H9 (cell line): ENCODE measurements at regions not wholly inside any gene's neighbourhood (a gene's known extent, or its start where the extent isn't known, plus 50 kb on each side); places are given as distances from the start of the nearest gene placed in this dataset.

ENCODE experiments used
- DNase-seq: peaks from one replicate; pipeline ENCODE4 v3.0.0-alpha.2; 2017
- H2AFZ ChIP-seq: one replicate; pipeline ENCODE4 v1.6.1; 2013; ENCODE audit warnings: mild to moderate bottlenecking, low read length, control low read depth, moderate library complexity
- H2AK5ac ChIP-seq: 2 replicates; pipeline ENCODE4 v1.6.1; 2013; ENCODE audit warnings: low read length, control low read depth, mixed read lengths; ENCODE audit not compliant: insufficient read length
- H2BK120ac ChIP-seq: one replicate; pipeline ENCODE4 v1.6.1; 2013; ENCODE audit warnings: low read depth, mild to moderate bottlenecking, low read length, control low read depth, inconsistent platforms; ENCODE audit not compliant: poor library complexity, severe bottlenecking
- H2BK12ac ChIP-seq: 2 replicates; pipeline ENCODE4 v1.6.1; 2013; ENCODE audit warnings: low read length, control low read depth, mixed read lengths, low read depth; ENCODE audit not compliant: insufficient read length
- H2BK15ac ChIP-seq: 2 replicates; pipeline ENCODE4 v1.6.1; 2013; ENCODE audit warnings: low read depth, low read length, control low read depth
- H2BK20ac ChIP-seq: one replicate; pipeline ENCODE4 v1.6.1; 2013; ENCODE audit warnings: low read depth, mild to moderate bottlenecking, low read length, control low read depth, inconsistent platforms; ENCODE audit not compliant: poor library complexity, severe bottlenecking
- H2BK5ac ChIP-seq: 2 replicates; pipeline ENCODE4 v1.6.1; 2013; ENCODE audit warnings: low read length, control low read depth, mixed read lengths; ENCODE audit not compliant: insufficient read length
- H3K14ac ChIP-seq: 2 replicates; pipeline ENCODE4 v1.6.1; 2013; ENCODE audit warnings: low read length, control low read depth; ENCODE audit not compliant: insufficient read depth
- H3K18ac ChIP-seq: 2 replicates; pipeline ENCODE4 v1.6.1; 2013; ENCODE audit warnings: low read depth, mild to moderate bottlenecking, mixed read lengths, low read length, control low read depth; ENCODE audit not compliant: insufficient read length
- H3K23ac ChIP-seq: 2 replicates; pipeline ENCODE4 v1.6.1; 2013; ENCODE audit warnings: low read length, control low read depth, mixed read lengths, low read depth; ENCODE audit not compliant: insufficient read length
- H3K23me2 ChIP-seq: 2 replicates; pipeline ENCODE4 v1.6.1; 2013; ENCODE audit warnings: low read depth, mild to moderate bottlenecking, mixed read lengths, low read length, control low read depth; ENCODE audit not compliant: insufficient read length, poor library complexity, severe bottlenecking
- H3K27ac ChIP-seq: 2 replicates; pipeline ENCODE4 v1.5.1; 2013; ENCODE audit warnings: low read length, control low read depth, mixed read lengths, low read depth; ENCODE audit not compliant: insufficient read length
- H3K27me3 ChIP-seq: 2 replicates; pipeline ENCODE4 v1.6.1; 2013; ENCODE audit warnings: low read length, control low read depth, inconsistent platforms; ENCODE audit not compliant: insufficient read depth
- H3K4ac ChIP-seq: 2 replicates; pipeline ENCODE4 v1.6.1; 2013; ENCODE audit warnings: low read depth, mild to moderate bottlenecking, control low read depth, inconsistent platforms, low read length, moderate library complexity
- H3K4me1 ChIP-seq: 2 replicates; pipeline ENCODE4 v1.6.1; 2013; ENCODE audit warnings: low read length, control low read depth, inconsistent platforms; ENCODE audit not compliant: insufficient read depth
- H3K4me2 ChIP-seq: 2 replicates; pipeline ENCODE4 v1.6.1; 2013; ENCODE audit warnings: low read length, control low read depth, mixed read lengths; ENCODE audit not compliant: insufficient read length, insufficient read depth
- H3K56ac ChIP-seq: 2 replicates; pipeline ENCODE4 v1.6.1; 2013; ENCODE audit warnings: low read depth, mild to moderate bottlenecking, mixed read lengths, low read length, control low read depth; ENCODE audit not compliant: insufficient read length
- H3K79me1 ChIP-seq: 2 replicates; pipeline ENCODE4 v1.6.1; 2013; ENCODE audit warnings: low read depth, mild to moderate bottlenecking, moderate library complexity, low read length, control low read depth, inconsistent platforms; ENCODE audit not compliant: insufficient read depth, poor library complexity, severe bottlenecking
- H3K79me2 ChIP-seq: 2 replicates; pipeline ENCODE4 v1.6.1; 2013; ENCODE audit warnings: low read length, control low read depth, inconsistent platforms; ENCODE audit not compliant: insufficient read depth
- H3K9ac ChIP-seq: 2 replicates; pipeline ENCODE4 v1.6.1; 2013; ENCODE audit warnings: low read length, control low read depth, mixed read lengths; ENCODE audit not compliant: insufficient read length; ENCODE audit errors: extremely low read depth
- H3K9me3 ChIP-seq: one replicate; pipeline ENCODE4 v1.6.1; 2013; ENCODE audit warnings: low read depth, low read length, inconsistent platforms; ENCODE audit not compliant: control insufficient read depth
- H3T11ph ChIP-seq: one replicate; pipeline ENCODE4 v1.6.1; 2013; ENCODE audit warnings: mild to moderate bottlenecking, low read length, control low read depth, inconsistent platforms
- H4K20me1 ChIP-seq: one replicate; pipeline ENCODE4 v1.6.1; 2013; ENCODE audit not compliant: control insufficient read depth, insufficient read length, insufficient read depth
- H4K5ac ChIP-seq: 2 replicates; pipeline ENCODE4 v1.6.1; 2013; ENCODE audit warnings: low read depth, mild to moderate bottlenecking, mixed read lengths, low read length, control low read depth; ENCODE audit not compliant: insufficient read length
- H4K8ac ChIP-seq: replicated peaks from 2 replicates; pipeline ENCODE4 v1.6.1; 2013; ENCODE audit warnings: low read length, control low read depth, mixed read lengths, low read depth; ENCODE audit not compliant: insufficient read length
- H4K91ac ChIP-seq: 2 replicates; pipeline ENCODE4 v1.6.1; 2013; ENCODE audit warnings: low read depth, mild to moderate bottlenecking, moderate library complexity, mixed read lengths, low read length, control low read depth; ENCODE audit not compliant: insufficient read length
- H3K27ac Mint-ChIP-seq, 3 experiments: 2 replicates in 2 of 3; 3 replicates in 1 of 3; pipeline ENCODE4 v1.8.0; 2020 to 2021; ENCODE audit warnings: mixed read lengths in 3 of 3, mild to moderate bottlenecking in 1 of 3, moderate library complexity in 1 of 3
- H3K27me3 Mint-ChIP-seq: 2 replicates; pipeline ENCODE4 v1.8.0; 2021; ENCODE audit warnings: low read depth, mild to moderate bottlenecking, moderate library complexity, mixed read lengths
- H3K36me3 Mint-ChIP-seq, 3 experiments: 2 replicates in 2 of 3; 3 replicates in 1 of 3; pipeline ENCODE4 v1.8.0; 2020 to 2021; ENCODE audit warnings: low read depth in 3 of 3, mixed read lengths in 3 of 3; ENCODE audit not compliant: insufficient read depth in 1 of 3
- H3K4me1 Mint-ChIP-seq, 2 experiments: 2 replicates each; pipeline ENCODE4 v1.8.0; 2020; ENCODE audit warnings: mixed read lengths in 2 of 2
- H3K4me3 Mint-ChIP-seq, 2 experiments: 2 replicates in 1 of 2; 3 replicates in 1 of 2; pipeline ENCODE4 v1.8.0; 2020 to 2021; ENCODE audit warnings: mild to moderate bottlenecking in 2 of 2, mixed read lengths in 2 of 2, moderate library complexity in 1 of 2
- H3K9me3 Mint-ChIP-seq, 2 experiments: 2 replicates in 1 of 2; 3 replicates in 1 of 2; pipeline ENCODE4 v1.8.0; 2020; ENCODE audit warnings: mild to moderate bottlenecking in 2 of 2, mixed read lengths in 2 of 2, moderate library complexity in 1 of 2
- CTCF ChIP-seq: fragments of 200-600 bp; sonication (generic); conservative IDR thresholded peaks from 3 replicates; pipeline ENCODE4 v1.8.0; 2021; ENCODE audit warnings: antibody characterized with exemption, mild to moderate bottlenecking
- WGBS: extraction: QIAGEN DNeasy Blood & Tissue Kit; methylation state at CpG from one replicate; pipeline ENCODE4 v1.1.7; 2013; ENCODE audit warnings: missing lambda C conversion rate, low lambda C conversion rate, mixed read lengths; ENCODE audit not compliant: insufficient read length; ENCODE audit errors: extremely low coverage; 5-methylcytosine and 5-hydroxymethylcytosine counted together

- H3K4me3 Mint-ChIP-seq: no peak overlapping the region
- Histone ChIP-seq H2AK5ac (no peak overlapping the region), H4K20me1 (no peaks in the 10 kb centered on the region), H3K79me1 (no peaks in the 10 kb centered on the region), H3T11ph (no peak overlapping the region), H3K9ac (no peak overlapping the region), H3K4me2 (no peak overlapping the region), H2AFZ (no peak overlapping the region), H2BK15ac (no peak overlapping the region), H4K5ac (no peak overlapping the region), H2BK20ac (no peak overlapping the region), H3K27me3 (no peaks in the 10 kb centered on the region), H2BK12ac (no peak overlapping the region), H2BK5ac (no peak overlapping the region), H3K23me2 (no peaks in the 10 kb centered on the region), H3K27ac (no peak overlapping the region), H3K23ac (no peak overlapping the region), H3K79me2 (no peaks in the 10 kb centered on the region), H2BK120ac (no peak overlapping the region), H3K9me3 (no peaks in the 10 kb centered on the region), H3K56ac (no peak overlapping the region), H4K8ac (no peak overlapping the region), H3K14ac (no peak overlapping the region), H3K4ac (no peak overlapping the region), H4K91ac (no peak overlapping the region), H3K18ac (no peak overlapping the region), H3K4me1 (no peaks in the 10 kb centered on the region)
- peaks cover 0 to 3% of the 10 kb centered on the region in 2 experiments; a peak in 4 of 5 replicates for H3K9me3 Mint-ChIP-seq
- H3K27ac Mint-ChIP-seq: no peak overlapping the region
- no peaks in the 10 kb centered on the region for H3K36me3 Mint-ChIP-seq
- no peaks in the 10 kb centered on the region for H3K4me1 Mint-ChIP-seq
- TF ChIP-seq CTCF: no peak
- DNase-seq: no peak
- WGBS: no CpG with 5 or more reads among the region's 3 CpGs
- H3K27me3 Mint-ChIP-seq: peaks cover 3% of the 10 kb centered on the region
These were observed 303.6 kb downstream of the UTP18 start for GRCh38 chr17:51563961-51564360.
